HG03354 (cell line): ENCODE measurements at regions not wholly inside any gene's neighbourhood (a gene's known extent, or its start where the extent isn't known, plus 50 kb on each side); places are given as distances from the start of the nearest gene placed in this dataset.

ENCODE experiments used
- ATAC-seq: cut with Tn5 transposase; IDR thresholded peaks from one replicate; pipeline ENCODE4 v1.9.1; 2021; ENCODE audit warnings: mild to moderate bottlenecking; ENCODE audit not compliant: unreplicated experiment, poor library complexity, severe bottlenecking

- ATAC-seq = no peak
Measured at GRCh38 chr6:138605958-138606357, 106.7 kb upstream of the NHSL1 start.

GRCh38 chr6:138607478-138608433 lies 108.5 kb upstream of the NHSL1 start:
- ATAC-seq = no peak

GRCh38 chr6:138608896-138609295 lies 109.6 kb upstream of the NHSL1 start:
- no peak for ATAC-seq

- no peak for ATAC-seq
Measured at GRCh38 chr6:138609801-138610430, 110.6 kb upstream of the NHSL1 start.

DNA sequence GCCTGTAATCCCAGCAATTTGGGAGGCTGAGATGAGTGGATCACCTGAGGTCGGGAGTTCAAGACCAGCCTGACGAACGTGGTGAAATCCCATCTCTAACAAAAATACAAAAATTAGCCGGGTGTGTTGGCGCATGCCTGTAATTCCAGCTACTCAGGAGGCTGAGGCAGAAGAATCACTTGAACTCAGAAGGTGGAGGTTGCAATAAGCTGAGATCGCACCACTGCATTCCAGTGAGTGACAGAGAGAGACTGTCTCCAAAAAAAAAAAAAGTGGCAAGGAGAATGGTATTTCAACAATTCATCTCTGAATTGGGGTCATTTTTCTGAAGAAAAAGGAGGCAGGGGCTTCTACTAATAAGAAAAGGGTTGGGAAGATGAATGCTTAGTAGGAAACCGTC lies 111.5 kb upstream of the NHSL1 start:
- ATAC-seq = no peak

GRCh38 chr6:138614151-138614550 lies 114.9 kb upstream of the NHSL1 start:
- ATAC-seq = no peak

DNA sequence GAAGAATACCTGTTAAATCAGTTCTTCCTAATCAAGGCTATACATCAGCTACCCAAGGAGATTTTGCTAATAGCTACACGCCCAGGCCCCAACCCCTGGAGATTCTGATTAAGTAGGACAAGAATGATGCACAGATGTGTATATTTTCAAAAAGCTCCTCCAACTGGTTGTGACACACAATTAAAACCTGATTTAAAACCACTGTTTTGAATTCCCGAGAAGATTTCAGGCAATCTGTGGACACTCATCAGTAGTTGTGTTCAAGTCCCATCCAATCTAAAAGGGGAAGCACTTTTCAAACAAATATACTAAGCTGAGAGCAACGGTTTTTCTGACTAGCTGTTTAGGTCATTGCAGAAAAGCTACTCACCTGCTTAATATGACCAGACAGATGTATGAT lies 118.9 kb upstream of the NHSL1 start:
- no peak for ATAC-seq

DNA sequence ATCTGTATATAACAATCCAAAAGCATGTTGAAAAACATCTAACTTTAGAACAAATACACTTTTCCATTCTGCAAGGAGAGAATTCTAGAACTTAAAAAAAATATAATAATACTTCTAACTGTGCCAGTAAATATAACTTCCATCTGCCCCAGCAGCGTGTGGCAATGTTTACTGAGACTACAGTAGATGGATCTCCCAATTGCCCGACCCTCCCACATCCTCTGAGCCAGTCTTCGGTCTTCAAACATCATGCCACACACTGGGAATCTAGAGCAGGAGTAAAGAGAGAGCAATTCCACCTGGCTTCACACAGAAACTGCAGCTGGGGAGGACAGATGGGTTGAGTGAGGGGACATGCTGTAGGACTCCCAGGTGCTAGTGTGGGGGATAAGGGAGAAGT lies 121.3 kb upstream of the NHSL1 start:
- ATAC-seq = no peak

DNA sequence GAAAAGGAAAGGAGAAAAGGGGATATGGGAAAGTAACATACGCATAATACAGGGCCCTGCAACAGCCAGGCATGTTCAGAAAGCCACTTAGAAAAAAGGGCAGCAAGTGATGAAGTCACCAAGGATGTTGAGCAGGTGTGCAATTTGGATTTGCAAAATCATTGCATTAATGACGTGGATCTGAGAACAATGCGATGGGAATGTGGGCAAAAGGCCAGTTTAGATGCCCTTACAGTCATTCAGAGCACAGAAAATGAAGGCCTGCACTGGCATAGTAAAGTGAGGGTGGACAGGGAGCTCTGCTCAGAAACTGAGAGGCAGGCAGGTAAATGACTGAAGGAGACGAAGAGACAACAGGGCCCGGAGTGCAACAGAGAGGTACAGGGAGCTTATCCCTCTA lies 123.7 kb upstream of the NHSL1 start:
- ATAC-seq = no peak

DNA sequence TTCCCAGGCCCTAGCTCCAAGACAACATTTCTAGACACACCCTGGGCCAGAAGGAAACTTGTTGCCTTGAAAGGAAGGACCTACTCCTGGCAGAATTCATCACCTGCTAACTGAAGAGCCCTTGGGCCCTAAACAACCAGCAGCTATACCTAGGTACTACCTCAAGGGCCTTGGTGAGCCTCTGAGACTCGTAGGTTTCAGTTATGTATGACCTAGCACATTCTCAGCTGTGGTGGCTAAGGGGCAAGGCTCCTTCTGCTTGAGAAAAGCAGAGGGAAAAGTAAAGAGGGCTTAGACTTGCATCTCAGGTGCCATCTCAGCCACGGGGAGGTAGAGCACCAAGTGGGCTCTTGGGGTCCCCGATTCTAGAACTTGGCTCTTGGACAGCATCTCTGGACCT lies 132.3 kb upstream of the NHSL1 start:
- ATAC-seq = no peak

GRCh38 chr6:138637822-138638221 lies 135.7 kb upstream of the CCDC28A start:
- ATAC-seq = no peak

GRCh38 chr6:138638604-138639003 lies 135.0 kb upstream of the CCDC28A start:
- no peak for ATAC-seq

GRCh38 chr6:138640028-138640427 lies 133.5 kb upstream of the CCDC28A start:
- ATAC-seq = no peak

GRCh38 chr6:138643210-138643609 lies 130.4 kb upstream of the CCDC28A start:
- no peak for ATAC-seq

GRCh38 chr6:138645976-138646640 lies 127.5 kb upstream of the CCDC28A start:
- no peak for ATAC-seq

DNA sequence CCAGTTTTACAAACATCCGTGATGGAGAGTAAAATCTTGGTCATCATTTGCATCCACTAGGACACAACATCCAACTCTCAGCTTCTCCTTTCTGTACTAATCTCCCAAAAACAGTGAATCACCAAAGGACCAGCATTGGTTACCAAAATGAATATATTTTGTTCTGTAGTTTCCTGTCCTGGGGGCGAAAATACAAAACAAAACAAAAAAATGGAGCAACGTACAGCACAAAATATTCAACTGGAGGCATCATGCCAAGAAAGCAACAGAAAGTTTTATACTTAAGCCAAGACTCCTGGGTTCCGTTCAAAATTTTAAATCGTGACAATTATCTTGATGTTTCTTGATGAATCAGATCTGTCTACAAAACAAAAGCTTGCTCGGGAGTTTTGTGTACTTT lies 126.6 kb upstream of the CCDC28A start:
- no peak for ATAC-seq

DNA sequence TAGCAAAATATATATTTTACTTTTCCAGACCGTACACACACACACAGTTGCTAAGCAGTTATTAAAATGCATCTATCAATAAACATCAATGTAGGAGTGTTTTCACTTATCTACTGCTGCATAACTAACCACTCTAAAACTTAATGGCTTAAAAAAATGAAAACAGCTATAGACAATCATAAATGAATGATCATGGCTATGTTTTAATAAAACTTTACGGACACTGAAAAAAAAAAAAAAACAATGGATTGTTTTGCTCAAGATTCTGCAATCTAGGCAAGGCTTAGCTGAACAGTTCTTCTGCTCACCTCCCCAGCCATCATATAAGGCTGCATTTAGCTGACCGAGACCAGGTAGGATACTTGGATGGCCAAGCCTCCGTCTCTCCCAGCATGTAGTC lies 125.4 kb upstream of the CCDC28A start:
- ATAC-seq = no peak

DNA sequence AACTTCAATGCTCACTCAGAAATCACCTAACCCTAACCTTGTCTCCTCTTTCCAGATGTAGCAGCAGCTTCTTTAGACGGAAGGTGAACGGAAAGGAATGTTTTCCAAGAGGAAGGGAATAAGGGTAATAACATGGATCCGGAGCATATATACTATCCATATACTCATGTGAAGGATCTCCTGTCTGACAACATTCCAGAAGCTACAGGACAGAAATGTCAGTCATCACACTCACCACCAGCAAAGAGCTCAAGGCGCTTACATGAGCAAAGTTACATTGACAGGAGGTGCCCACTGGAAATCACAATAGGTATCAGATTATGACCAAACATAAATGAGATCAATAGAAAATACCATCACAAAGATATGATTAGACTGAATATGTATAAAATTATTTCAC lies 122.1 kb upstream of the CCDC28A start:
- ATAC-seq = no peak

GRCh38 chr6:138652824-138653223 lies 120.7 kb upstream of the CCDC28A start:
- no peak for ATAC-seq

DNA sequence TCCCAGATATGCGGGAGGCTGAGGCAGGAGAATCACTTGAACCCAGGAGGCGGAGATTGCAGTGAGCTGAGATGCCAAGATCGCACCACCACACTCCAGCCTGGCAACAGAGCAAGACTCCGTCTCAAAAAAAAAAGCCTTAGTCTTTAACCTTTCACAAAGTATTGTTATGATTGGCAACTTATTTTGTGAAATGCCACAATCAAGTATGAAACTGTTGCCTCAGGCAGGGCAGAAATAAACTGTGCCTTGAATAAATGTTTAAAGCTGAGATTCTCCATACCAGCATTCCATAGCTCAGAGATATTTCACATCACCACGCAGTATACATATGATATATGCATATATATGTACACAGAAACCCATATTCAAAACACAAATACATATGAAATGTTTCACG lies 120.1 kb upstream of the CCDC28A start:
- no peak for ATAC-seq
